Adrenal gland (tissue), 9 donors: ENCODE measurements at regions not wholly inside any gene's neighbourhood (a gene's known extent, or its start where the extent isn't known, plus 50 kb on each side); places are given as distances from the start of the nearest gene placed in this dataset.
A peak's percentile ranks its signal among the peaks of the same experiment; 100 is the strongest.

Source experiments
- DNase-seq, 7 donors: peaks; one replicate each; pipeline ENCODE4 v3.0.0-alpha.2; 2019 to 2020
- H3K27ac ChIP-seq, 5 donors: fragments of 200-600 bp; sonication (generic) in 4 of 5; 1 replicate in 3 of 5; 2 replicates in 2 of 5; pipeline versions ENCODE4 v1.5.1 to v1.8.0; 2016 to 2020; ENCODE audit warnings: mild to moderate bottlenecking in 1 of 5
- H3K27me3 ChIP-seq: fragments of 200-600 bp; 2 replicates; pipeline ENCODE4 v1.8.0; 2021
- H3K36me3 ChIP-seq, 2 donors: fragments of 200-600 bp; replicated peaks in 1 of 2; 1 replicate in 1 of 2; 2 replicates in 1 of 2; pipeline versions ENCODE4 v1.5.1 to v1.8.0; 2018 to 2022
- H3K4me1 ChIP-seq, 2 donors: fragments of 200-600 bp; replicated peaks in 1 of 2; 1 replicate in 1 of 2; 2 replicates in 1 of 2; pipeline versions ENCODE4 v1.5.1 to v1.8.0; 2018 to 2021
- H3K4me3 ChIP-seq, 4 donors: fragments of 200-600 bp; sonication (generic) in 3 of 4; one replicate each; pipeline ENCODE4 v1.5.1; 2016 to 2018
- H3K9me3 ChIP-seq, 3 donors: fragments of 200-600 bp; sonication (generic) in 1 of 3; replicated peaks in 1 of 3; 1 replicate in 2 of 3; 2 replicates in 1 of 3; pipeline versions ENCODE4 v1.5.1 to v1.8.0; 2016 to 2021
- CTCF ChIP-seq, 6 experiments: fragments of 450-650 bp in 4 of 6; fragments of 200-600 bp in 2 of 6; sonication (generic) in 1 of 6; IDR thresholded peaks; 1 replicate in 5 of 6; 2 replicates in 1 of 6; pipeline versions ENCODE4 v1.5.1 to v1.8.0; 2016 to 2021; ENCODE audit warnings: antibody characterized with exemption in 6 of 6, mild to moderate bottlenecking in 2 of 6, moderate library complexity in 1 of 6
- POLR2A ChIP-seq, 2 donors: fragments of 450-650 bp; IDR thresholded peaks; one replicate each; pipeline ENCODE4 v1.6.1; 2017; ENCODE audit warnings: antibody characterized with exemption in 2 of 2, mild to moderate bottlenecking in 2 of 2, moderate library complexity in 1 of 2
- WGBS, 4 donors: extraction: QIAGEN DNeasy Blood & Tissue Kit in 2 of 4; methylation state at CpG; one replicate each; pipeline versions ENCODE4 v1.1.5 to v1.1.7; 2013 to 2017; 5-methylcytosine and 5-hydroxymethylcytosine counted together
- intact Hi-C, 2 donors: fragments of 100-400 bp; cut with DNase I; formaldehyde crosslinking; loops; one replicate each; pipeline versions ENCODE4 v1.14.1 to v1.15.0; 2022 to 2023
- donor health status: healthy with polysubstance abuse.
- donor health status: Bipolar disorder and iron deficiency.
- donor health status: DM: yes; HTN: yes; CAD: no.
- donor health status: DM: no; HTN: no; CAD: no.
- donor health status: DM: no; HTN: no; CAD: no.

GRCh38 chr14:98366429-98366828 lies 905.6 kb downstream of the BCL11B start:
- H3K27ac ChIP-seq, result no peak overlapping the region
- intact Hi-C loops, result no loop called here
- no peaks in the 10 kb centered on the region for H3K9me3 ChIP-seq
- no peaks in the 10 kb centered on the region for H3K4me1 ChIP-seq
- 84 to 93% (median 85%) methylated on average over 6 of the region's 6 CpGs for WGBS, 4 donors
- no peak for TF ChIP-seq CTCF (IDR thresholded peaks at IDR 0.05)
- TF ChIP-seq POLR2A (IDR thresholded peaks at IDR 0.05), result no peak
- DNase-seq, result no peak
- no peaks in the 10 kb centered on the region for H3K27me3 ChIP-seq
- H3K4me3 ChIP-seq, result no peak overlapping the region
- no peaks in the 10 kb centered on the region for H3K36me3 ChIP-seq

DNA sequence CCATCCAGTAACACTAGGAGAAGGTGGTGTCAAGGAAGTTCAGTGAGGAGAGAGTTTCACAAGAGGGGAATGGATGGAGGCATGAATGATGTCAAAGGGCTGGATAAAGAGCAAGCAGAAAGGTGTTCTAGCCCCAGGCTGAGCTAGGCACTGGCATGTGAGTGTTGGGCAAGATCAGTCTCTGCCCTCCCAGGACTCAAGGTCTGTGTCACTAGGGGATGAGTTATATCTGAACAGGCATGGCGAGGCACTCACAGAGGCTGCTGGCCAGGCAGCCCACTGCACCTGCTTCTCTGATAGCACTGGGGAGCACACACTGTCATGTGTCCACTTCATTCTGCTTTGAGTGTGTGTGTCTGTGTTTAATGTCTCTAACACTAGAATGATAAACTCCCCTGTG lies 903.8 kb downstream of the BCL11B start:
- intact Hi-C loops, result no loop called here
- Histone ChIP-seq H3K36me3 (no peaks in the 10 kb centered on the region), H3K4me3 (no peak overlapping the region), H3K4me1 (no peaks in the 10 kb centered on the region), H3K27ac (no peak overlapping the region), H3K27me3 (no peaks in the 10 kb centered on the region), H3K9me3 (no peaks in the 10 kb centered on the region)
- WGBS, 4 donors, result 17 to 75% (median 58%) methylated on average over 1 of the region's 1 CpG; no CpG with 5 or more reads in 1 of the 4 donors
- no peak for TF ChIP-seq CTCF (IDR thresholded peaks at IDR 0.05)
- no peak for TF ChIP-seq POLR2A (IDR thresholded peaks at IDR 0.05)
- DNase-seq, result peak in 1 of 7 donors; percentile 1

GRCh38 chr14:98368916-98369315 lies 903.1 kb downstream of the BCL11B start:
- H3K9me3 ChIP-seq, result no peaks in the 10 kb centered on the region
- no peak overlapping the region for H3K27ac ChIP-seq
- no peak overlapping the region for H3K4me3 ChIP-seq
- no peak for TF ChIP-seq CTCF (IDR thresholded peaks at IDR 0.05)
- TF ChIP-seq POLR2A (IDR thresholded peaks at IDR 0.05), result no peak
- H3K36me3 ChIP-seq, result no peaks in the 10 kb centered on the region
- no peak for DNase-seq
- intact Hi-C loops, result no loop called here
- H3K27me3 ChIP-seq, result no peaks in the 10 kb centered on the region
- H3K4me1 ChIP-seq, result no peaks in the 10 kb centered on the region
- WGBS, 4 donors, result 72 to 86% (median 76%) methylated on average over 3 of the region's 3 CpGs

DNA sequence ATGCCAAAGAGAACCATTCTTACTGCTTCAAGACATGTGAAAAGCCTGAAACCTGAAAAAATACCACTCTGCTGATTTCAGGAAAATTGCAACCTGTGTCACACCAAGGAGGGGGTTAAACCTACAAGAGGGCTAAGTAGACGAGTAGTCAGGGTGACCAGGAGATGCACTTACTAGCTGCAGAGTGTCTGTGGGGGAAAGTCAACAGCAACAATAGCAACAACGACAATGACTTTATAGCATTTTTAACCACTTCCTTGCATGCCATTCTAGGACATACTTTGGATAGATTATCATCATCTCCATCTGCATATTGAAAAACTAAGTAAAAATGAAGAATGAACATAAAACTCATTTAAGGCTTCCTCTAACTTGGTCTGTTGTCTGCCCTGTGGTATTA lies 902.7 kb downstream of the BCL11B start:
- DNase-seq, result no peak
- TF ChIP-seq POLR2A (IDR thresholded peaks at IDR 0.05) (no peak), CTCF (IDR thresholded peaks at IDR 0.05) (no peak)
- no peak overlapping the region for H3K4me3 ChIP-seq
- H3K36me3 ChIP-seq, result no peaks in the 10 kb centered on the region
- no peaks in the 10 kb centered on the region for H3K9me3 ChIP-seq
- WGBS, 4 donors, result 47 to 62% (median 53%) methylated on average over 2 of the region's 2 CpGs
- no peaks in the 10 kb centered on the region for H3K27me3 ChIP-seq
- intact Hi-C loops, result no loop called here
- no peaks in the 10 kb centered on the region for H3K4me1 ChIP-seq
- H3K27ac ChIP-seq, result no peak overlapping the region
